ENCODE measurements at regions not wholly inside any gene's neighbourhood (a gene's known extent, or its start where the extent isn't known, plus 50 kb on each side); places are given as distances from the start of the nearest gene placed in this dataset.
"Not testable (repeated sequence)": the region's sequence is repeated elsewhere in the genome, so short reads cannot be mapped to it uniquely, and the experiment has no call there.

GRCh38 chr6:84635081-84635761 is 129.2 kb downstream of the TBX18 start:
- no peak for DNase-seq

- no peak for DNase-seq
Observed at GRCh38 chr6:84633771-84634170, 130.6 kb downstream of the TBX18 start.

- not testable (repeated sequence) for DNase-seq
Observed at GRCh38 chr6:84626527-84626926, 137.9 kb downstream of the TBX18 start.

DNA sequence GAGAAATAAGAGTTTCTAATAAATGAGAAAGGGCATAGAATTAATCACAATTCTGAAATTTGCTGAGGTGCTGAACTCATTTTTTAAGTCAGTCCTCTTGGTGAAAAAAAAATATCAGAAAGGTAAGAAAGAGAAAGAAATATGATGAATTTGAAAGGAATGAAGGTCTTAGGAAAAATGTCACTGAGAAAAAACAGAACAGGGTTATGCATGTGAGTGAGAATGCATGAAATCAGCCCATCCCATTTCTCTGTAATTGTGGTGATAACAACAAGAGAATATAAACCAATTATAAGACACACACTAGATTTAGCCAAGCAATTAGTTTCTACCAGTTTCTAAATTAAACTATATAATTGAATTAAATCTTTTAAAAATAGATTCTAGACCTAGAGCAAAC is 138.9 kb downstream of the TBX18 start:
- no peak for DNase-seq

DNA sequence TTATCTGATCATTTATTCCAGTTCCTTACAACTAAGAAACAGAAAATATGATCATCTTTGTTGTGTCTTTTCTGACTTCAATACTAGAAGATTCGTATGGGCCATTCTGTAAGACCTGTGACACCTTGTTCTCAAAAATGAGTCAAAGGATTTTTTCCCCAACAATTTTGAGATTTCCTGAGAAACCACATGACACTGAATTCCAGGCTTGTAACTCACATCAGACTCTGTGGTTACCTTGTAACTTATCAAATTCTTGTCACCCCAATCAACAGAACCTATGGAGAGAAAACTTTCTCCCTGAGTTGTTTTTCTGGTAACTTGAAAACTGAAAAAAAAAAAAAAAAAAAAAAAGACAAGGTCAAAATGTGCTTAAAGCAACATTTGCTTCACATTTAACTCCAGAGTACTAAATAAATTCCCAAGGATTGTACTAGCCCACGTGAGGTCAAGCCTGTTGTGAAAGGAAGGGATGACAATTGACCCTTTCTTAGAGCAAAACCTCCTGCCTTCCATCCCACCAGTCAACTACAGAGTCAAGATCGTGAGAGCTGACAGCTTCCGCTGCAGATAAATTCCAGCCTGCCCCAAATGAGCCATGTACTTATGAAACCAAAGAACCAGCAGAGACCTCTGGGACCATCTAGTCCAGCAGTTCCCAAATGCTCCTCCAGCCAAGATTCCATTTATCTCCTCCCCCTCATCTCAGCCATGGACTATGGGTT is 140.3 kb downstream of the TBX18 start:
- DNase-seq, result no peak

DNA sequence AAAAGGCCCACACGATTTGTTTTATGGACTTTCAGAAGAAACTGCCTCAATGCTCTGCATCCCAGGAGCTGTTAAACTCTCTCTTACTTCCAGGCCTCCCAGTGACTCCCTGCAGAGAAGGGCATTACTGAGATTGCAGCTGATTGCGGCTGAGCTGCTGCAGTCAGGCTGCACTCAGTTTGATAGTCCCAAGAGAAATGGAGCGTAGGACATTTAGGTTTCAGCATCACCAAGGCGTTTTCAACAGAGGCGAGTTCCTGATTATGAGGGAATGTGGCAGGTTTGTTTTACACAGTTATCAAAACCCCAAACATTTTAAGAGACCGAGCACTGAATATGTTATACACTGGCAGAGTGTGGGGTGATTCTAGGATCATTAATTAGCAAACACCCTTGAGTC is 145.6 kb downstream of the TBX18 start:
- no peak for DNase-seq

- no peak for DNase-seq
Observed at GRCh38 chr6:84618046-84618752, 146.2 kb downstream of the TBX18 start.

- no peak for DNase-seq
Observed at GRCh38 chr6:84615987-84616386, 148.4 kb downstream of the TBX18 start.

GRCh38 chr6:84615113-84615850 is 149.1 kb downstream of the TBX18 start:
- no peak for DNase-seq

DNA sequence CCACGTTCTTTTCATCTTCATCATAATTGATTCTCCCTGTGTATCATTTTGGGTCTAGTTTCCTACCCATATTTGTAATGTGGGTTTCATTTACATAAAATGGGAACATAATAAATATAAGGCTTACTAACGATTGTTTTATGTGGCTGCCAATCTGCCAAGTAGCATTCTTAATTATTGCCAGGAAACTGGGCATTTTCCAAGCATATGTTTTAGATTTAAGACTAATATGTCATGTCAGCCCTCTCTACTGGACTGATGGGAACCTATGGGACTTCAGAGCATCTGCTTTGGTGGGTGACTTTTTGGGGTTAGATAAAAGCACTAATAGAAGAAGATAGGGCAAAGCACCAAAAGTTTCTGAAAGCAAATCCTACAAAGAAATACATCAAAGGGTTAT is 157.5 kb downstream of the TBX18 start:
- no peak for DNase-seq

DNA sequence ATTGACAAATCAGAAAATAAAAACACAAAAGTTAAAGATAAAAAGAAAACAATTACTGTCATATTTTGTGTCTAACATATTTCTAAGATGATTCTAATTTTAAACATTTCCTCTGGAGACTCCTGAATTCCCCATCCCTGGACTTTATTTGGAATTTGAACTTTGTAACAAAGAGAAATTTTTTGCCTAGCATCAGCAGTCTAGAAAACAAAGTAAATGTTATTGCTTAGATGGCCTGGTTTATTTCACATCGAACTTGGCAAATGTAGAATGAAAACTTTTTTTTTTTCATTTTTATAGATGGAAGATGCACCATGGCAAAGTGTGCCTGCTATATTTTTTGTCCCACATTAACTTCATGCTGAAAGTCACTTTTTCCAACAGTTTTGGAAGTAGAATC is 159.1 kb downstream of the TBX18 start:
- DNase-seq, result no peak

DNA sequence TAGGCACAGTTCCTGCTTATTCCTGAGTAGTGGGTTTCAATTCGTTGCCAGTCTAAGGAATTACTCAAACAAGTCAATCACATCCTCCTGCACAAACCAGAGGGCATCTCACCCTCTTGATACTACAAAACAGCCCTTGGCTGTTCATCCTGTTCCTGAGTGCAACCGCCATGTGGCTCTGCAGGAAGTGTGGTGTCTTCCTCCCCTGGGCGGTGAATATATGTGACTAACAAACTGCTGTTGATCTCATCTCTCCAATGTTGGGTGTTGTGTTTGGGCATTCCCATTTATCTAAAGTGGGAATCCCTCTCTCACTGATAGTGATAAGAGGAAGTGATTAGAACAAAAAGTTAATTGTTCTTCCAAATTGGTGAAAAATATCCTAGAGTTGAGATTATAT is 163.0 kb downstream of the TBX18 start:
- DNase-seq, result no peak

DNA sequence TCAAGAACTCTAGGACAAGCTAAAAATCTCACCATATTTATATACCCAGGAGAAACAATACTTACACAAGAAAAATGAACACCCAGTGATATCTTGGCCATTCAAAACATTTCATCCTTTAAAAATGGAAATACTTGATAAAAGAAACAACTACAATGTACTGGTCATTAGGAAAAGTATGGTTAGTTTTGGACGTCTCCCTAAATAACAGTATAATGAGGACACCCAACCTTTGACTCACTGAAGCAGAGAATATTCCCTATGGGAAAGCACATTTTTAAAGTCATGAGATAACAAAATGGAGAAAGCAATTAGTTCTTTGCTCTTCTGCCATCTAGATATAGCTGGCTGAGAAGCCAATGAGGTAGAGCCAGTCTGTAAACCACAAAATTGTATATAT is 164.4 kb downstream of the TBX18 start:
- DNase-seq, result no peak

GRCh38 chr6:84597238-84597875 is 167.0 kb downstream of the TBX18 start:
- DNase-seq, result no peak

- no peak for DNase-seq
Observed at GRCh38 chr6:84596488-84596887, 167.9 kb downstream of the TBX18 start.

- DNase-seq, result no peak
Observed at GRCh38 chr6:84588697-84589080, 175.7 kb downstream of the TBX18 start.

DNA sequence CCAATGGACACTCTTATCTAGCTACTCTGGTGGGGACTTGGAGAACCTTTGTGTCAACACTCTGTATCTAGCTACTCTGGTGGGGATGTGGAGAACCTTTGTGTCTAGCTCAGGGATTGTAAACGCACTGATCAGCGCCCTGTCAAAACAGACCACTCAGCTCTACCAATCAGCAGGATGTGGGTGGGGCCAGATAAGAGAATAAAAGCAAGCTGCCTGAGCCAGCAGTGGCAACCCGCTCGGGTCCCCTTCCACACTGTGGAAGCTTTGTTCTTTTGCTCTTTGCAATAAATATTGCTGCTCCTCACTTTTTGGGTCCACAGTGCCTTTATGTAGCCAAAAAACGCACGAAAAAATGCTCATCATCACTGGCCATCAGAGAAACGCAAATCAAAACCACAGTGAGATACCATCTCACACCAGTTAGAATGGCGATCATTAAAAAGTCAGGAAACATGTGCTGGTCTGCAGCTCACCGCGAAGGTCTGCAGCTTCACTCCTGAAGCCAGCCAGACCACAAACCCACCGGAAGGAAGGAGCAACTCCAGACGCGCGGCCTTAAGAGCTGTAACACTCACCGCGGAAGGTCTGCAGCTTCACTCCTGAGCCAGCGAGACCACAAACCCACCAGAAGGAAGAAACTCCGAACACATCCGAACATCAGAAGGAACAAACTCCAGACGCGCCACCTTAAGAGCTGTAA is 176.3 kb downstream of the TBX18 start:
- DNase-seq, result not testable (repeated sequence)

- not testable (repeated sequence) for DNase-seq
Observed at GRCh38 chr6:84587202-84587940, 177.0 kb downstream of the TBX18 start.

DNA sequence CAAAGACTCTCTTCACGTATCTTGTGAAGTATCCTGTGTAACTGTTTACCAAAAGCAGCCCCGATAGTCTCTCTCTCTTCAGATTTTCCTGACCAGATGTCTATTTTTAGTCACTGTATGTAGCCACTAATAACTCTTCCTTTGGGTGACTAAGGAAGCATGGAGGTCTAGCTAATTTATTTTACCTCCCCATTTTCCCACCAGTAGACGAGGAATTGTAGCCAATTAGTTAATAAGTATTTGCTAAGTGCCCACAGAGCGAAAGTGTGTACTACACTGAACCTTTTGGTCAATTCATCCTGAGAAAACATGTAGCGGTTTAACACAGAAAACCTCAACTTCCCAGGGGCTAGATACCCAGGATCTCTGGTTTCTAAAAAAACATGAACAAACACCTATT is 180.6 kb downstream of the TBX18 start:
- no peak for DNase-seq

DNA sequence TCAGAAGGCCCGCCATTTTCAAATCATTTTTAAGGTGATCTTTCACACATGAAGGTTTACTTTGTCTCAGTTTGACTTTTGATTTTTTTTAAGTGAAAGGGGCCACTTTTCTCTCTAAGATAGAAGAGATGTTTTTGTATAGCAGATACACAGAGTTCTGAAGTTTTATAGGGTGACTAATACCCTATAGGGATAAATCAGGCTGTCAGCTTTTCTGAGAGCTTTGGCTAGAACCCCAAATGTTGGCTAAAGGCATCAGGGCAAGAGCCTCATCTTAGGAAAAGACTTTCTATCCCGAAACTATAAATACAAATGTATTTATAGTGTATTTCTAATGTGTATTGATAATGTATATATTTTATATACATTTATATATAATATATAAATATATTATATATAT is 181.4 kb downstream of the TBX18 start:
- no peak for DNase-seq

DNA sequence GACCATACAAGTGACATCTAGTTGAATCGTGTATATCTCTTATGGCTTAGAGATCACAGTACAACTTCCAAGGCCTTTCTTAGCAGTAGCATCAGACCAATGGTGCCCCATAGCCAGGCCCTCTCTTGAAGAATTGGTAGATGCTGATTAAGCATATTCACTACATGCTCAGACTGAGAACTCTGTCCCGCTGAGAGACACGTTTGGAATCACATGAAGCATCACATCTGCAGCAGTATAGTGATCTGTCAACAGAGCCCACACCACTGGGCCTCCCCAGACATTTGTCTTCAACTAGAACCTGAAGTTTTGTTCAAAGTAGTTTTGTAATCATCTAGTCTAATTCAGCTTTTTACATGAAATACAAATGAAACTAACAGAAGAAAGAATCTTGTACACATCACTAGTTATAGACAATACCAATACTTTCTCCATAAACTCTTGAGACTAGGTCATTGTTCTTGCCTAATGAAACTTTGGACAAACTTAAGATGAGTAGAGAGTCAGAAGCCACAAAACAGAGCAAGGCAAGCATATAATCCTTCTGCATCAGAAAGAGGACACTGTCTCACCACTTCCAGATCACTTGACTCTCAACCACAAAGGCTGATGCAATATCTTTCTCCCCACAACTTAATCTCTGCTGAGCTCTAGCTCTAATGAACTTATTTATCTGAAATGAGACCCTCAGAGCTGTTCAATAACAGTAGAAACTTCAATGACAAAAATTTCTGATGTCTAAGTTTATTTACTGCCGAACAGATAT is 182.7 kb downstream of the TBX18 start:
- peak; percentile 22 for DNase-seq
